Esophagus mucosa (tissue), 1 donor: ENCODE measurements at regions not wholly inside any gene's neighbourhood (a gene's known extent, or its start where the extent isn't known, plus 50 kb on each side); places are given as distances from the start of the nearest gene placed in this dataset.
A peak's percentile ranks its signal among the peaks of the same experiment; 100 is the strongest.

ENCODE experiments used
- ATAC-seq: fragments of 200-7000 bp; cut with Tn5 transposase; one replicate; pipeline ENCODE4 v1.9.1; 2020
- donor health status: DM: yes; HTN: yes; CAD: no.

DNA sequence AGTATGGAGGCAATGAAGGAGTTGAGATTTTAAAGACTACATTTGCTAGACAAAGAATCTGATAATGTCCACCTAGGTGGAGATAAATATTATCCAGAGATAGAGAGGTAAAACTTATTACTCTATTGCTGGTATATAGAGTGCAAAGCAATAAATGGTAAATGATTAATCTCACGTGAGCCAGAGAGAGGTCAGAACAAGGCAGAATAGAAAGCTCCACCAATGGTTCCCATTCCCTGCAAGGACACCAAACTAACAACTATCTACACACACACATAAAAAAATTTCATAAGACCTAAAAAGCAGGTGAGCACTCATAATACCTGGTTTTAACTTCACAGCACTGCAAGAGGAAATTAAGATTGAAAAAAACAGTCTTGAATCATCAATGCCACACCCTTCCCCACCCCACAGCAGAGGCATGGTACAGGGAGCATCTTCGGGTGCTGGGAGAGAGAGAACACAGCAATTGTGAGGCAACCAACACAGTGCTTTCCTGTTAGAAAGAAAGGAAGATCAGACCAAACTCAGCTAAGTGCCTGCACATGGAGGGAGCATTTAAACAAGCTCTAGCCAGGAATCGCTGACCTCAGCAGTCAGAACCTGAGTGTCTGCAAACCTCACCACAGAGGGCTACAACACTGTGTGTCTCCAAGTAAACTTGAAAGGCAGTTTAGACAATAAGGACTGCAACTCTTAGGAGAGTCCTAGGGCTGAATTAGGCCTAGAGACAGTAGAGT, 1432.6 kb upstream of the TMEFF2 start:
- no peak for ATAC-seq

DNA sequence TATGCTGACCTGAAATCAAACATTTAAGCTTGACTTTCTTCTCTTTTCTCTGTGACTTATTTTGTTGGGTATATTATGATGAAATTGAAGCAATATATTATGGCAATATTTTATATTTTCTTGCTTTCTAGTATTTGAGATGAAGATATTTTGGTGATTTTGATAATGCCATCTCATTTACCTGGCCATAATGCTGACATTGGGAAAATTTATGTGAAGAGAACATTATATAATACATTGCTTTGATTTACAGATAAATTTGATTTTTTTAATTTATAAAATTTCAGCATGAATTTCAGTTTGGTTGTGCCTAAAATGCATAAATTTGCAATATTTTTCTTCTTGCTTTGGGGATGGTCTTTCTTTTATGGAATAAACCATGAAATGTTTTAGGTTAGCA, 1413.7 kb upstream of the TMEFF2 start:
- ATAC-seq = no peak

DNA sequence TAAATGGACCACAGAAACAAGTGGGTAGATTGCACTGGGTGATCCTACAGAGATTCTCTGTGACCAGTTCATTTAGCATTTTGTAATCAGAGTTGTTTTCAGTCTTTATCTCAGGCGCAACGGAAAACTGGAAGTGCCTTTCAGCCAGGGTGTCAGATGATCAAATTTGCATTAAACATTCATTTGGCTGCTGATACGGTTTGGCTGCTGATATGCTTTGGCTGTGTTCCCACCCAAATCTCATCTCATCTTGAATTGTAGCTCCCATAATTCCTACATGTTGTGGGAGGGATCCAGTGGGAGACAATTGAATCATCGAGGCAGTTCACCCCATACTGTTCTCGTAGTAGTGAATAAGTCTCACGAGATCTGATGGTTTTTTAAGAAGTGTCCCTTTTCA, 1396.1 kb upstream of the TMEFF2 start:
- no peak for ATAC-seq

DNA sequence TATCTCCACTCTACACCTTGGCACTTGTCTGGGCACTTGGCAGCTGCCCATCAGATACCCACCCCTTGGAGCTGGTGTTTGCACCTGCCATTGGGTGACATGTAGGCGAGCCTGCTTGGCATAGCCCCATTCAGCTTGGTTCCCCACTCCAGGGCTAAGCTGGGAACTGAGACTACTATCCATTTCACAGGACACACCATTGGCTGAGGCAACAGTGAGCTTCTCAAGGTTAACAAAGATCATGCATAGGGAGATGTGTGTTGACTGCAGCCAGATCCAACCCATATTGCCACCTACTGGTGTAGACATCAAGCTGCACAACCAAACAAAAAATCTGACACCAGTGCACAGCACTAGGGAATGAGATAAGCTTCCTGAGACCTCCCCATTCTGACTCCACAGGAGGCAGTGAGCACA, 1389.8 kb upstream of the TMEFF2 start:
- ATAC-seq = peak; percentile 54

DNA sequence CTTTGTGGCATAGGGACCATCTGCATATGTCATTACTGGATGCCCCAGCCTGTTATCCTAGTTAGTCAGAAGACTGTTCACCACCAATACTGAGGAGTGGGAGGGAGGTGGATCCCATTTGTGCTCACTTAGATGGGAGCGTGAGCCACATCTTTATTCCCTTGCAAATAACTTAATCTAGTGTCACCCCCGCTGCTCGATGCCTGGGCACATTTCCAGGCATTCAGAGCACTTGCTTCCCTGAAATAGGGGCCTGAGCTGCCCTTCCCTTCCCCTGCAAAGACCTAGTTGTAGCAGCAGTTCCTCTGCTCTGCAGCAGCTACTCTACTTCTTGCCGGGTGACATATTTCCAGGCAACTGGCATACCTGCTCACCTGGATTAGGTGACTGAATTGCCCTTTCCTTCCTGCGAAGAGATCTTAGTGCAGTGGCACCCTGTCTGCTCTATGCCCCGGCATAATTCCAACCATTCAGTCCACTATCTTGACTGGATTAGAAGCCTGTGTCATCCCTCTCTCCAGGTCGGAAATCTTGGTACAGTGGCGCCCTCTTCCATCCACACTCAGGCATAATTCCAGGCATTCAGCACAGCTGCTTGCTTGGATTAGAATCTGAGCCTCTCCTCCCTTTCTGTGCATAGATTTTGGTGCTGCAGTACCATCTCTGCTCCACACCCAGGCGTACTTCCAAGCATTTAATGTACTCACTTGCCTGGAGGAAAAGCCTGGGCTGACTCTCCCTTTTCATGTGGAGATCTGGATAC, 1389.1 kb upstream of the TMEFF2 start:
- no peak for ATAC-seq

DNA sequence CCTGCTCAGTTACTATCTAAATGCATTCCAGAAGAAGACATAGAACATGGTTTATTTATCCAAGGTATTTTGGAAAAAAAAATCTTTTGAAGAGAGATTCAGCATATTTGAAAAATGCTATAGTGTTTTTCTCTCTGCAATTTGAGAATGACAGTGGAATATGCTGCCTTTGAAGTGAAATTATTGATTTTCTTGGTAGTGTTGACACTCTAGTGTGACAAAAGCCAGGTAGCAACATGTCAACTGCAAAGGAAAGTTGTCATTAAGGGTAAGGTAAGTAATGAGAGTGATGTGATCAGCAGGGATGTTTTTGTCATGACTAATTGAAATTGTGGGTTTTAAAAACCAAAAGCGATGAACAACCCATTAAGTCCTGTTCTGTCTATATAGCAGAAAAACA, 1387.1 kb upstream of the TMEFF2 start:
- no peak for ATAC-seq

DNA sequence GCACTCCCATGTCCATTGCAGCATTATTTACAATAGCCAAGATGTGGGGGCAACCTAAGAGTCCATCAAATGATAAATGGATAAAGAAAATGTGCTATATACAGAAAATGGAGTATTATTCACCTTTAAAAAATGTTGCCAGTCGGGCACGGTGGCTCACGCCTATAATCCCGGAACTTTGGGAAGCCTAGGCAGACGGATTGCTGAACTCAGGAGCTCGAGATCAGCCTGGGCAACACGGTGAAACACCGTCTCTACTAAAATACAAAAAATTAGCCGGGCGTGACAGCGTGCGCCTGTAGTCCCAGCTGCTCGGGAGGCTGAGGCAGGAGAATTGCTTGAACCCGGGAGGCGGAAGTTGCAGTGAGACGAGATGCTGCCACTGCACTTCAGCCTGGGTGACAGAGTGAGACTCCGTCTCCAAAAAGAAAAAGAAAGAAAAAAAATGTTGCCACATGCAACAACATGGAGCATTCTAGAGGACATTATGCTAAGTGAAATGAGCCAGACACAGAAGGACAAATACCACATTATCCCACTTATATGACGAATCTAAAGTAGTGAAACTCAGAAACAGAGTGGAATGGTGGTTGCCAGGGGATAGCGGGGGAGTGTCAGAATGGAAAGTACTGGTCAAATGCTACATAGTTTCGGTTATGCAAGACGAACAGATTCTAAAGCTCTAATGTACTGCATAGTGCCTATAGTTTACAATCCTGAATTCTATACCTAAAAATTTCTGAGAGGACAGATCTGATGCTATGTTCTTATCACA, 1385.6 kb upstream of the TMEFF2 start:
- no peak for ATAC-seq

DNA sequence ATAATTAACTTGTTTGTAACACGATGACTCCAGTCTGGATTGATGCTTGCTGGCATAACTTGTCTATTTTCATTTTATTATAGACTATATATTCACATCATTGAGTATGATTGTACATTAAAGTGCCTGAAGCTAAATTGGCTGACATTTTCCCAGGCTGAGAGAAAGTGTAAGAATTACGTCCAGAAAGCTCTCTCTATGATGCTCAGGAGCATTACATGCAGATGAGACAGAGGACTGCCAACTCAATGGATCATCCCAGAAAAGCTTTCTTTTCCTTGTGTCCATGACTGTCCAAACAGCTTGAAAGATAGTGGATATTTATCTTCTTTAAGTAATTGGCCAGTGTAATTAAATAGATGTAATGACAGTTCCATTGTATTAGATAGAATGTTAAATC, 1372.2 kb upstream of the TMEFF2 start:
- no peak for ATAC-seq

DNA sequence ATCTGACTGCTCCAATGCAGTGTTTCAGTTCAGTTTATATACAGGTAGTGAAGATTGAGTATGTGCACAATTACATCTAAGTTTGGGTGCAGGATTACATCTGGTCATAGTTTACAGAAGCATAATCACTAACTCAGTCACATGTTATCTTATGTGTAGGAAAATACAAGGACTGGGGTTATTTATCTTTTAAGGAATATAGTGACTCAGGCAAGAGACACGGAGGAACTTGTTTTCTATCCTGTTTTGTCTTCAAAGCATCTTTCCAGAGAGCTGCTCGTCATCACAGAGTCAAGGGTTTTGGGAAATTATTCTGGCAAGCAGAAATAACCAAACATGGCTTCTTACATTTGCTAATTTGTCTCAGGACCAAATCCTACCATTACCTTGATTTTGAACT, 1371.5 kb upstream of the TMEFF2 start:
- no peak for ATAC-seq

DNA sequence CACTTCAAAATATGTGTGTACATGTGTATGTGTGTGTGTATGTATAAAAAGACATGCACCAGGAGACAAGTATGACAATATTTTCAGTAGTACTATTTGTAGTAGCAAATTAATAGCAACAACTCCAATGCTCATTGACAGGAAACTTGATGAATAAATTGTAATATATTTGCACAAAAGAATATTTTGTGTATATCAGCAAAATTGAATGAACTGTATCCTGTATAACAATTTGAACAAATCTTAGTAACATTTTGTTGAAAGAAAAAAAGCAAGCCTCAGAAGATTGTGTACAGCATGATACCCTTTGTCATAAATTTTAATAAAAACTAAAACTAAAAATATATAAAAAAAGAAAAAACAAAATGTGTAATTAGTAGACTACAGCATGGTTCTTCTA, 1367.3 kb upstream of the TMEFF2 start:
- no peak for ATAC-seq

DNA sequence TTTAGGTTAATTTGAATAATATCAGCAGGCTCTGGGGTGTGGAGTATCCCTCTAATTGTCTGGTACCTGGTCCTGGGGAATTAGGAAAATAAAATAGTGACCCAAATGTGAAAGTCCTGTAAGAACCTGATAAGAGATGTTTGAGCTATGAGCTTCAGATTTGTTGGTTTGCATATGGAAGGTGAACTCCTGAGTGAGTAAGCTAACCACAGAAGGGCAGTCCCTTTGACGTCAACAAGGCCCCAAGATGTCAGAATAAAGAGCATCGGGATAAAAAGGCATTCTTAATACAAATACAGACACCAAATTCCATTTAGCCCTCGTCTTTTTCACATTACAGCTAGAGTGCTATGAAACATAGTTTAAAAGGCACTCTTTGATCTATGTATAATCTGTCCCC, 1366.3 kb upstream of the TMEFF2 start:
- ATAC-seq = no peak

DNA sequence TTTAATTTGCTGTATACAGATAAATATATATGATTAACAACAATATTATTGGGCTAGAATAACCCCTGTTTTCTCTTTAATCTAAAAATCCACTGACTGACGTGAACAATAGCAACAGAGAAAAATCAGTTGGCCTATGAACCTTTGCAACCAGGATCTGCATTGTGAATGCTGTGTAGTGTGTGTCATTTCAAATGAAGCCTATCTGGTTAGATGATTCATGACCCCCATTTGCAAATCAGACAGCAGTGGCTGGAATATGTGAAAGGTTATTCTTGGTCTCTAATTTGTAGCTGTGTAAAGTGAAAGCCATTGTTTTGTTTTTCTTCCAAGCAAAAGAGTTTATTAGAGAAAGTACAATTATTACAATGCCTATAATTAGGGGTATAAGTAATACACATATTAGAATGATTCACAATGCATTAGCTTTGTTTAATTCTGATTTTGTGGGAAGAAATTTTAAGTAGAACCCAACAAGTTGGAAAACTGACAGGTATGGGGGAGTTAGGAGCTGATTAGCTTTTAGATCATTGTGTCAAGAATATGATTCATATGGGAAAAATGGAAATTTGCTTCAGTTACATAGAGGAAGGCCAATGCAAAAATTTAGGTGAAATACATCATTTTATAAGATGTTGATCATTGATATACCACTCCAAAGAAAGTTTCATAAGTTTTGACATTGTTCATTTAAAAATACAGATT, 1362.2 kb upstream of the TMEFF2 start:
- no peak for ATAC-seq

DNA sequence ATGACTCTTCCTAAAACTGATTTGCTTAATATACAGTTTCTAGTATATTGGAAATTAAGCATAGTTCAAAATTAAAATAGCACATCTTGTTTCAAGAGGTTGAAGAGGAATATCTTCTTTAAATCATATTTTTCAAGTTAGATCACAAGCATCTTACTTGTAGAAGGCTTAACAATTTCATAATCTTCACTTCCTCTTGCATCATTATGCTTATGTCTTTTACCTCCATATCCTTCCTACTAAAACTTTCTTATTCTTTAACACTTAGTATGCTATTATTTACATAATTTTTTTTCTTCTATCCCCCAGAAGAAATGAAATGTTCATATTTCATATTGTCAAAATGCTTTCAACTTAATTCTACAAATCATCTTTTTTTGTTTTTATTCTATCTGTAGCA, 1354.9 kb upstream of the TMEFF2 start:
- no peak for ATAC-seq

DNA sequence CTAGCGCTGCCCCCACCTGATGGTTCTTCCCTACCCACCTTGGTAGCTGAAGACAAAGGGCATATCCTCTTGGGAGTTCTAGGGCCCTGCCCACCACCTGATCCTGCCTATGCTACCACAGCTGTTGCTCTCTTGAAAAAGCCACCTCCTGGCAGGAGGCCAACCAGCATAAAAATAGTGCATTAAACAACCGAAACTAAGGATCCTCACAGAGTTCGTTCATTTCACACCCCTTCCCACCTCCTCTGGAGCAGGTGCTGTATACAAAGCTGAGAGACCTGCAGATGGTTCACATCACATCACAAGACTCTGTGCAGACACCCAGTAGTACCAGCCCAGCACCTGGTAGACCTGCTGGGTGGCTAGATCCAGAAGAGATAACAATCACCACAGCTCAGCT, 1348.0 kb upstream of the TMEFF2 start:
- no peak for ATAC-seq

DNA sequence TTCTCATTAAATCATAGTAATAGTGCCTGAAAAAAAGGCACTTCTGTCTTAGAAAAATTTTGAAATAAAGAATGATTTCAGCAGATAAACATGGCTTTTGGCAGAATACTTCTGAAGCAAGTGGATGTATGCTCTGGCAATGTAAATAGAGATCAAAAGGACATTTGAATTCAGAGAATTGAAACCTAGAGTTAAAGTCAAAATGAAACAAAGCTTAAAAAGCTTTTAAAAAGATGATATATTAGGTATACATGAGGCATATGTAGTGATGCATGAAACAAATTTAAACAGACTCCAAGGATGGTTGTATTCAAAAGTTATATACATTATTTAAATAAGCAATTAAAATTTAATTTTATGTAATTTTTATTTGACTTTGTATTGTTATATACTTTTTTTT, 1344.5 kb upstream of the TMEFF2 start:
- no peak for ATAC-seq

DNA sequence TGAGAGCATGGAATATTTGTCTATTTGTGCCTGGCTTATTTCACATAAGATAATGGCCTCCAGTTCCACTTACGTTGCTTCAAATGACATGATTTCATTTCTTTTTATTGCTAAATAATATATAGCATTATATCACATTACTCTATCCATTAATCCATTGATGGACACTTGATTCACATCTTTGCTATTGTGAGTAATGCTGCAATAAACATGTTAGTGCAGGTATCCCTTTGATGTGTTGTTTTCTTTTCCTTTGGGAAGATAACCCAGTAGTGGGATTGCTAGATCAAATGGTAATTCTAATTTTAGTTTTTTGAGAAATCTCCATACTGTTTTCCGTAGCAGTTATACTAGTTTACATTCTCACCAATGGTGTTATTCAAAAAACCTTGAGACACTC, 1343.3 kb upstream of the TMEFF2 start:
- ATAC-seq = no peak

DNA sequence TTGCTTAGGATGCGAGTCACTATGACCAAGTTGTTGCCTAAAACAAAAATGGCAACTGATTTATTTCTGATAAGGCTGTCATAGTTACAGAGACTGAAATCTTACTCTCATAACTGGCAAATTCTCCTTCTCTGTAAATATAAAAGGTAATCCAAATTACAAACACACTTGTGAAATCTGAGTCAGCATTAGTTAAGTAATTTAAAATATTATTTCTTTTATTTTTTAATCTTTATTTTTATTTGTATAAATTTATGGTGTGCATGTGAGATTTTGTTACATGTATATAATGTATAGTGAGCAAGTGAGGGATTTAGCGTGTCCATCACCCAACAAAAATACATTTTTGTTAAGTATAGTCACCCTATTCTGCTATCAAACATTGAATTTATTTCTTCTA, 1342.8 kb upstream of the TMEFF2 start:
- no peak for ATAC-seq

DNA sequence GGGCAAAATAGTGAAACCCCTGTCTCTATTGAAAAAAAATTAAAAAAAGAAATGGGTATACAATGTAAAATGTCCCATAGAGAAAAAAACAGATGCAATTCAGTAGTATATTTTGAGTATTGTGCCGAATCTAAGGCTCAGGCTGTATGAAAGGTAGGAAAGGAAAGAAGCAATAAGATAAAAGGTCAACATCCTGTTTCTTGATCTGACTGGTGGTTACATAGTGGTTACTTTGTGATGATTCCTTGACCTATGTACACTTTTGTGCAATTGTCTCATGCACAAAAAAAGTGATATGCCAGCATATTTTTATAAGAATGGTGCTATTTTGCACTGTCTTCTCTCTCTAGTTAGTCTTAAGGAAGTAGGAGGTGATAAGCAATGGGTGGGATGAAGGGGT, 1333.7 kb upstream of the TMEFF2 start:
- no peak for ATAC-seq

DNA sequence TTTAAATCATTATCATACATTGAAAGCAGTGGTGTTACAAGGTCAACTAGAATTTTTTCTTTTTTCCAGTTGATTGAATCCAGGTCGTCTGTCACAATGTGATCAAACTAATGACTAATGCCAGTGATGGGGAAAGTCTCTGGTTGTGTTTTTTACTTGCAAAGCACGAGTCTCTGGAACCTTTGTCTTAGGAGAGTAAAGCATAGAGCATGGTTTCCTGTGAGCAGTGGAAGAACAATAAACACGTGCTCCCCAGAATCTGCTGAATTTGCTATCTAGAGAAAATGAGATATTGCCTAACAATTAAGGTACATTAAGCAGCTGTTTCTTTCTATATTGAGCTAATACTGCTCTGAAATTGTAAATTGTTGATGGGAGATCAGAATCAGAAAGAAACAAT, 1332.4 kb upstream of the TMEFF2 start:
- no peak for ATAC-seq

DNA sequence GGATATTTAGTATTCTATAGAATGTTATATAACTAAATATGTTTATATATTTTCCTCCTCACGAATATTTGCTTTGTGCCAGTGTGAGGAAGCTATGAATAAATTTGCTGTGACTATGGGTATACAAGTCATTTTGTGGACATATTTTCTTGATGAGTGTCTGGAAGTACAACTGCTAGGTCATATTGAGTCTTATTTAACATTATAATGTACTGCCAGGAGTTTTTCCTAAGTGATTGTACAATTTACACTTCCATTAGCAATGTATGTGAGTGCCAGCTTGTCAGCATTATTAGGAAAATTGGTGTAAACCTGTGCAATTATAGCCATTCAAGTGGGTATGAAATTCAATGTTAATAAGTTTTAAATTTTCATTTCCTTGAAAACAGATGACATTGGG, 1328.9 kb upstream of the TMEFF2 start:
- ATAC-seq = no peak

DNA sequence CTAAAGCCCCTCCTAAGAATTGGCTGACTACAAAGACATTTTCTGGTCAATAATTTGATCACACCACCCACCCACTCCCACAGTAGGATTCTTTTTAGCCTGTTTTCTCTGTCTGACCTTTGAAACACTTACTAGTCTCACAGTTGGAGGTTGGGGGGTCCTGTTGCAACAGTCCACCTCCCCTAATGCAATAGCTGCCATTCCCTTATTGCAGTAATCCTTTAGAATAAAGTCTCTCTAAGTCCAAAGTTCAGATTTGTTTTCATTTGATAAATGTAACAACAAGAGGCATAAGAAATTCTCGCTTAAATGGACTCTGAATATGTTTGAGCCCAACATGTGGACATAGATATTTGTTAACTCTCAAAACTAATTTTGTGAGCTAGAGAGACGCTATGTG, 1326.8 kb upstream of the TMEFF2 start:
- ATAC-seq = no peak

DNA sequence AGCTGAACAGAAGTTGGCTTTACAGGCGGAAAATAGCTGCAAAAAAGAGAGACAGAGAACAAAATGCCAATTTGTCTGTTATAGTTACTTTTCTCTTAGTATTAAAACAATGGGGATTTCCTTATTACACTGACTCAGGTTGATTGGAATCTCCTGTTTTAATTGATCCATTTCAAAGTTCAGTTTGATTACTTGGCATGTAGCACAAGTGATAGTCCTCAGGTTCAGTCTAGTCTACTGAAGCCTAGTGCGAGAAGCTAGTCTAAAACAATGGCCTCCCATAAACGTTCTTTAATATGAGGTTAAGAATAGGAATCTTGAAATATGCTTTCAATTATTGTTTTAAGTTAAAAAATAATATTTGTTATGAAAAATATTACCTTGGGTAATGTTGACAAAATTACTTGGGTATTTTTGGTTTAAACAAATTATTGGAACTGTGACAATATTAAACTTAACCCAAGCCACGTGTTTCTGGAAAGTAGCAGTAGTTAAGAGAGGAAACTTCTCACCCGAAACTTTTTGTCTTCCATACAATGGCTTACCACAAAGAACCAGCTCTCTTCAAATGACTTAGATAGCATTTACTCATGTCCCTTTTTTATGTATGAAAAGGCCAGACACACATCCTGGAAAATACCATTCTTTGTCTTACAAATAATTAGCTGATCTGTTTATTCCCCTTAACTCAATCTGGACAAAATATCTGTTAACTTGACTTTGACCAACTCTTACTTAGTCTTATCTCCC, 1326.2 kb upstream of the TMEFF2 start:
- no peak for ATAC-seq
